Activated naive CD8-positive, alpha-beta T cell treated with anti-CD3 and anti-CD28 coated beads, Interleukin-2, amount 50 U/mL, for 24 hours (primary cell): ENCODE measurements at regions not wholly inside any gene's neighbourhood (a gene's known extent, or its start where the extent isn't known, plus 50 kb on each side); places are given as distances from the start of the nearest gene placed in this dataset.

ENCODE experiments used
- ATAC-seq: fragments of 150-1000 bp; cut with Tn5 transposase; one replicate; pipeline ENCODE4 v1.10.0; 2021
- DNase-seq: peaks from one replicate; pipeline ENCODE4 v3.0.0; 2021
- H3K27ac Mint-ChIP-seq: one replicate; pipeline ENCODE4 v1.8.0; 2021; ENCODE audit warnings: mild to moderate bottlenecking, mixed read lengths
- H3K27me3 Mint-ChIP-seq: one replicate; pipeline ENCODE4 v1.8.0; 2021; ENCODE audit warnings: mixed read lengths
- H3K36me3 Mint-ChIP-seq: one replicate; pipeline ENCODE4 v1.8.0; 2021; ENCODE audit warnings: low read depth, mixed read lengths
- H3K4me1 Mint-ChIP-seq: one replicate; pipeline ENCODE4 v1.8.0; 2021; ENCODE audit warnings: mixed read lengths
- H3K4me3 Mint-ChIP-seq: one replicate; pipeline ENCODE4 v1.8.0; 2021; ENCODE audit warnings: mild to moderate bottlenecking, moderate library complexity, mixed read lengths
- H3K9me3 Mint-ChIP-seq: one replicate; pipeline ENCODE4 v1.8.0; 2021; ENCODE audit warnings: mixed read lengths

DNA sequence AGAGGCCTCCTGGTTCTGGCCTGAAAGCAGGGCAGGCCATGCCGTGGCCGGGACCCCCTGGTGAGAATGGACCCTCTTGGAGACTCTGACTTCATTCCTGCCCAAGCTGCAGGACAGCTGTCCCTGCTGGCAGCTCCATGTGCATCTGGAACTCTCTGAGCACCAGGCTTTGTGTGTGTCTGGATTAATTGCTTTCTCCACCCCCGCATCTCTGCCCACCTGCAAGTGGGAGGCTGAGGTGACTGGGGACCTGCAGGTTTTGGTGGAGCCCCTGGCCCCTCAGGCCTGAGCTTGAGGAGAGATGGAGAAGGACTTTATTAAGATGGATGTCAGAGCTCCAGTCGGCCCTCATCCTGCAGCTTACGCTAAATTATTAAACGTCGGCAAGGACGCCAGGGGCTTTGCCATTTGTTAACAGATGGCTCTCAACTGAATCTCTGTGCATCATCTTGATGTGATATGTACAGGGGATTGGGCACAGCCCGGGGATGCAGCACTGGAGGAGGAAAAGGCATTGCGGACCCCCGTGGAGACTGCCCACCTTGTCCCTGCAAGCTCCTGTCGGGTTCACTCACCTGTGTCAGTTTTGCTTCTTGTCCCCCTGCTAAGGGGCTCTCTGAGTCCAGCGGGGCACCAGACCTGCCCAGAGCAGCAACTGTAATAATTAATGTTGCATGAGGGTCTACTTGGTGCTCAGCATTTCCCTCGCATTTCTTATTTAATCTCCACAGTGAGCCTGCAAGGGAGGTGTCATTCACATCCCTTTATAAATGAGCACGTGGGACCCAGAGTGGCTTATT is 154.1 kb upstream of the RPL38 start:
- ATAC-seq: no peak
- Mint-ChIP-seq H3K4me3 (no peak overlapping the region), H3K4me1 (no peaks in the 10 kb centered on the region), H3K36me3 (no peaks in the 10 kb centered on the region), H3K27me3 (peaks cover 15% of the 10 kb centered on the region), H3K9me3 (no peaks in the 10 kb centered on the region), H3K27ac (no peak overlapping the region)
- DNase-seq: no peak

DNA sequence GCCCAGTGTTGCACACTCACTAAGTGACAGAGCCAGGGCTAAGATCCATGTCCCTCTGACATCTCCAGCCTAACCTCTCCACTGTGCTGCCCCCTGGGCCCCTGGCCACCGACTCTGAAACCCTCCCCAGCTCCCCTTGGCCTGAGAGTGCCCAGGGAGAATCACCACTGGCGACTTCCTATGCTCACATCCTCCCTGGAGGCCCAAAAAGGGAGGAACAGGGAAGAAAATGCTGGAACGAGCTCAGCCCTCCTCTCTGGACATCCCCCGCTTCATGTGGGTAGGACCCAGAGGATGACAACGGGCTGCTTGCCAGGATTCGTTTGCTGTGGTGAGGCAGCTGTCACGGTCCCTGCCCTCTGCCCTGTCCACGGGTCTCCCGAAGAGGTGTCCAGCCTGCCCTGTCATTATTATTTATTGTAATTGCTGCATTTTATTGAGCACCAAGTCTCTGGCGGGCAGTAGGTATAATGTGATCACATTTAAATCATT is 153.5 kb upstream of the RPL38 start:
- H3K27me3 Mint-ChIP-seq: peaks cover 20% of the 10 kb centered on the region
- H3K36me3 Mint-ChIP-seq: no peaks in the 10 kb centered on the region
- no peaks in the 10 kb centered on the region for H3K9me3 Mint-ChIP-seq
- H3K4me1 Mint-ChIP-seq: no peaks in the 10 kb centered on the region
- H3K27ac Mint-ChIP-seq: no peak overlapping the region
- H3K4me3 Mint-ChIP-seq: no peak overlapping the region
- DNase-seq: no peak
- no peak for ATAC-seq

DNA sequence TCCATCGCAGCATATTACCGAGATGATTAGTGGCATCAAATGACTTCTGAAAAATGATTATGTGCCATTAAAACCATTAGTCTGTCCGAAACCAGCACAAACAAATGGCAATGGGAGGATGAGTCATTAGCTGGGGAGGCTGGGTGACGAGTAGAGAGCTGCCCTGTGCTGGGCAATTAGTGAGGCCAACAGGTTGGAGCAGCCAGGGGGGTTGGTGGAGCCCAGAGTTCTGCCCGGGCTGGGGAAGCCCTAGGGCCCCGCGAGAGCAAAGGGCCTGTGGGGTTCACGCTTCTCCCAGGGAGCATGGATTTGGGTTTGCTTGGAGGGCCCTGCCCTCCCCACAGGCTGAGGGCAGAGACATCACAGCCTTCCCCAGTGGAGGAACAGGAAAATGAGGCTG is 152.1 kb upstream of the RPL38 start:
- peaks cover 20% of the 10 kb centered on the region for H3K27me3 Mint-ChIP-seq
- no peaks in the 10 kb centered on the region for H3K9me3 Mint-ChIP-seq
- no peak overlapping the region for H3K4me3 Mint-ChIP-seq
- no peaks in the 10 kb centered on the region for H3K36me3 Mint-ChIP-seq
- DNase-seq (no peak), ATAC-seq (no peak)
- no peaks in the 10 kb centered on the region for H3K4me1 Mint-ChIP-seq
- H3K27ac Mint-ChIP-seq: no peak overlapping the region

DNA sequence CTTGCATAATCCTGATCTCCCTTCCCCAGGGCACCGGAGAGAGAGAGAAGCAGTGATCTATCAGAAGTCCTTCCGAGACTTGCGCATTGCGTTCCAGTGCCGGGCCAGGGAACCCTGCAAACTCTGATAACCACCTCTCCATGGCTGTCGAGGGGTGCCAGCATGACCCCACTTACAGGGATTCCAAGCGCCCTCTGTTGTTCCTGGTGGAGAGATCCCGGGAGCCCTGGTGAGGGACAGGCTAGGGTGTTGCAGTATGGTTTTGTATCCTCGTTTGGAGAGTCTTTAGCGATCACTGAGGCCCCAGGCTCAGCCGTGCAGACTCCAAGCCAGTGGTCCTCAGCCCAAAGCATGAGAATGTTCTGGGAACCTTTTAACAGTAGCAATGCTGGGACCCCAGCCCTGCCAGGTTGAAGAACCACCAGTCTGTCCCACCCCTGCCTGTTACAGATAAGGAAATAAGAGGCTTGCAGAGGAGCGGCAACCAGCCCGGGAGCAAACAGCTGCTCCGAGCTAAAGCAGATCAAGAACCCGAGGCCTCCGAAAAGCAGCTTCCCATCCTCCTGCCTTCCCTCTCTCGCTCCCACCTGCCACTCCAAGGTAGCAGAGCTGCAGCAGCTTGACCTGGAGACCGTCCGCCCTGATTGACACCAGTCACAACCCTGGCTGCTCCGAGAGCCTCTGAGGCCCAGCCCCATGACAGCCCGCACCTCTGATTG is 150.3 kb upstream of the RPL38 start:
- no peak overlapping the region for H3K4me3 Mint-ChIP-seq
- no peak overlapping the region for H3K27ac Mint-ChIP-seq
- H3K36me3 Mint-ChIP-seq: no peaks in the 10 kb centered on the region
- peaks cover 15% of the 10 kb centered on the region for H3K27me3 Mint-ChIP-seq
- no peak for ATAC-seq
- DNase-seq: no peak
- H3K4me1 Mint-ChIP-seq: no peaks in the 10 kb centered on the region
- no peaks in the 10 kb centered on the region for H3K9me3 Mint-ChIP-seq

DNA sequence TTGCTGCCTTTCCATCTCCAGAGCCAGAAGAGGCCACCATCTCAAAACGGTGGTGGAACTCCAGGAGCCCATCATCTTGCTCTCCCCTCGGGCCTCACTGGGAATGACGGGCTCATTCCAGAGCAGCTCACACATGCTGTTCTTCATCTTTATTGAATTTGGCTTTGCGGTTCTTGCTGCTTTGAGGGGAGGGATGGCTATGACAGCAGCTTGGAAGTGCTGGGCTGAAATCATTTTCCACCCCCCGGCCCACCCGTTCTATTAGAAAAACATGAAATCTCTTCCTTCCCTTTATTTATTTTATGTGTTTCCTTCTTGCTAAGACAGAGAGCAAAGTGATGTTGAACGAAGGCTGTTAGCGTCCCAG is 149.8 kb upstream of the RPL38 start:
- no peak for DNase-seq
- no peaks in the 10 kb centered on the region for H3K36me3 Mint-ChIP-seq
- H3K27ac Mint-ChIP-seq: no peak overlapping the region
- no peaks in the 10 kb centered on the region for H3K4me1 Mint-ChIP-seq
- H3K9me3 Mint-ChIP-seq: no peaks in the 10 kb centered on the region
- H3K27me3 Mint-ChIP-seq: peaks cover 15% of the 10 kb centered on the region
- ATAC-seq: no peak
- H3K4me3 Mint-ChIP-seq: no peak overlapping the region

DNA sequence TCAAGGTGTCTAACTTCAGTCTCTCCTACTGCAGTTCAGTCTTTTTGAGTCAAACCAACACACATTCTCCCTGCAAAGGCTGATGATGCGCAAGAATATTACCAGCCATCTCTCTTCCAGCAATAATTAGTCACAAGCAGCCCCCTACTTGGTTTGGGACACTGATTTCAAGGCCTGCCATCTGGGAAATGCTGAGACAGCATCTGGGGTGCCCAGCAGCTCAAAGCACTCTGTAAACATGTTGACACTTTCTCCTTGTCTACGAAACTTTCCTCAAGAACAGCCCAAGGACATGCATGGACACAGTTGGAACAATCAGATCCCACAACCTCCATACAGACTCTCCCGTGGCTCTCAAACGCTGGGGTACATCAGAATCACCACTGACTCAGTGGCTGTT is 149.2 kb upstream of the RPL38 start:
- no peaks in the 10 kb centered on the region for H3K36me3 Mint-ChIP-seq
- DNase-seq (no peak), ATAC-seq (no peak)
- H3K27me3 Mint-ChIP-seq: peaks cover 15% of the 10 kb centered on the region
- no peaks in the 10 kb centered on the region for H3K9me3 Mint-ChIP-seq
- no peak overlapping the region for H3K4me3 Mint-ChIP-seq
- H3K27ac Mint-ChIP-seq: no peak overlapping the region
- H3K4me1 Mint-ChIP-seq: no peaks in the 10 kb centered on the region

DNA sequence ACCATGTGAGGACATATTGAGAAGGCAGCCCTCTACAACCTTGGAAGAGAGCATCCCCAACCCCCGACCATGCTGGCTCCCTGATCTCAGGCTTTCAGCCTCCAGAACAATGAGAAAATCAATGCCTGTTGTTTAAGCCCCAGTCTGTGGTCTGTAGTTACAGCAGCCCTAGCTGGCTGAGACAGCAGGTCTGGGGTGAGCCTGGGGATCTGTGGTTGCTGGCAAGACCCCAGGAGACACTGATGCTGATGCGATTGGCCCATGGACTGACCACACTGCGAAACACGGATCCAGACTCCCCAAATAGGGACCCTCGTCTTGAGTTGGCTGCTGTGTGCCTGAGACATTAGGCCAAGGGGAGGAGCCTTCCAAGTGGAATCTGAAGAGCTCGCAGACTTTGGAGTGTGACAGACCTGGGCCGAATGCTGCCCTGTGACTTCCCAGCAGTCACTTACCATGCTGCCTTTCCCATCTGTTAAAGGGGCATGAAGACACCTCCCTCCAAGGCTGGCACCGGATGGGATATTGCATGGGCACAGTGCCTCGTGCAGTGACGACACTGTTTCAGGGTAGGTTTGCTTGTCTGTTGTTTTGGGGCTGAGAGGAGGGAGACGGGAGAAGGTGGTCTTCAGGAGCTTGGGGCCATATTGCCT is 147.8 kb upstream of the RPL38 start:
- ATAC-seq (no peak), DNase-seq (no peak)
- Mint-ChIP-seq H3K9me3 (no peaks in the 10 kb centered on the region), H3K36me3 (no peaks in the 10 kb centered on the region), H3K4me3 (no peak overlapping the region), H3K27ac (no peak overlapping the region), H3K4me1 (no peaks in the 10 kb centered on the region), H3K27me3 (peaks cover 18% of the 10 kb centered on the region)

DNA sequence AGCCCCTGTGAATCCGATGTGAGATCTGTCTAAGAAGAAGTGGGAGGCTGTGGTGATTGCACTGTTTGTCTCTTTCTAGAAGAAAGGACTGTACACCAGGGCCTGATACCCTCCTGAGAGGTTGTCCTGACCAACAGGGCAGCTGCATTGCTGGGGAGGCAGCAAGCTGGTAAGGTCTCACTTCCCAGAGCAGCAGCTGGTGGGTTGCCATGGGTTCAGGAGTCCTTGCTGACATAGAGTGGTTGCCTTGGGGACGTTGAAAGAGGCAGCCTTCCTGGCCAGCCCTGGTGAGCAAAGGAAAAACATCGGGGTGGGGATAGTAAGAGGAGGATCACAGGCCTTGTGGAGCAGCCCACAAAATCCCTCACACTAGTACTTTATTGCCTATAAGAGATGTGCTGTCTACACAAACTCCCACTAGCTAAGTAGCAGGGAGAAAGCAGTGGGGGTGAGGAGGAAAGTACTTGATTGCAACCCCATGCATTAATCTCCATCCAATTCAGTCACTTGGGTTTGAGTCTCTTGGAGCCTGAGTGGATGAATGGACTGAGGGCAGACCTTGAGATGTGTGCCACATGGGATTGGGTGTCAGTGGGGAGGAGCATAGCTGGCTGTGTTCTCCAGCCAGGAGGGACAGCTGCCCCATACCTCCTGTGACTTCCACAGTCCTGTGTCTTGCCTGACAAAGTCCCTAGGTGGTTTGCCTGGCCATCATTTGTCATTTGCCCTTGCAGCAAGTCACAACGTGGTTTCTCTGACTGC is 143.8 kb upstream of the RPL38 start:
- no peak overlapping the region for H3K4me3 Mint-ChIP-seq
- ATAC-seq (no peak), DNase-seq (no peak)
- H3K9me3 Mint-ChIP-seq: no peaks in the 10 kb centered on the region
- no peak overlapping the region for H3K27ac Mint-ChIP-seq
- H3K4me1 Mint-ChIP-seq: no peaks in the 10 kb centered on the region
- peaks cover 10% of the 10 kb centered on the region for H3K27me3 Mint-ChIP-seq
- no peaks in the 10 kb centered on the region for H3K36me3 Mint-ChIP-seq

DNA sequence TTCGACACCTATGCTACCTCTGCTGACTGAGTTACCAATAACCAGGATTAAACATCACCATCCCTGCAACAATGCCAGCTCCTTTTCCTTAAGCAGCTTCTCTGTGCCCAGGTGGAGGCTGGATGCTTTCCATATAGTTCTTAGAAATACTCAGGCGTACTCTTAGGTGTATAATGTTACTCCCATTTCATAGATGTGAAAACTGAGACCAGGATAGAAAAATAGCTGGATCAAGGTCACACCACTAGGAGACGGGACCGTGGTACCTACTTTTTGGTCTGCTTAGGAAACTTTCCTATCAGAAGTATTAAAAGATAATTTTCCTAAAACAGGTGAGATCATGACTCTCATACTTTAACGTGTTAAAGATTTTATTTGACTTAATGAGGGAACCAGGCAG is 141.7 kb upstream of the RPL38 start:
- H3K27me3 Mint-ChIP-seq: peaks cover 9% of the 10 kb centered on the region
- H3K9me3 Mint-ChIP-seq: no peaks in the 10 kb centered on the region
- no peak overlapping the region for H3K27ac Mint-ChIP-seq
- no peaks in the 10 kb centered on the region for H3K4me1 Mint-ChIP-seq
- ATAC-seq: no peak
- H3K4me3 Mint-ChIP-seq: no peak overlapping the region
- DNase-seq: no peak
- H3K36me3 Mint-ChIP-seq: no peaks in the 10 kb centered on the region

DNA sequence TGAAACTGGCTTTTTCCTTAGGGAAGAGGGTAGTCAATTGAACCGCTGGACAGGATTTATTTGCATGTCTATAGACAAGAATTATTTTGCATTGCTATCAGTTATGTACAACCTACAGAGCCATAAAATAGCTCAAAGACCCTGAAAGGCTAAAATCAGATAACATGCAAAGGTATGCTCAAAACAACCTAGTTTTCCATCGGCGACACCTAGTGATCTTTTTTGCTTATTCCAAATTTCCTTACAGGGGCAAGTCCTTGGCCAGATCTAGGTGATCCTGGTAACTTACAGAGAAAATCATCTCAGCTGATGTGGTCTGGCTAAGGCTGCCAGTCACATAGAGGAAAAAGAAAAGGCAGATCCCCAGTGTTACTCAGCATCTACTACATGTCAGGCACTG is 141.2 kb upstream of the RPL38 start:
- DNase-seq: no peak
- H3K4me1 Mint-ChIP-seq: no peaks in the 10 kb centered on the region
- no peaks in the 10 kb centered on the region for H3K36me3 Mint-ChIP-seq
- peaks cover 9% of the 10 kb centered on the region for H3K27me3 Mint-ChIP-seq
- ATAC-seq: no peak
- no peak overlapping the region for H3K27ac Mint-ChIP-seq
- no peak overlapping the region for H3K4me3 Mint-ChIP-seq
- H3K9me3 Mint-ChIP-seq: no peaks in the 10 kb centered on the region

DNA sequence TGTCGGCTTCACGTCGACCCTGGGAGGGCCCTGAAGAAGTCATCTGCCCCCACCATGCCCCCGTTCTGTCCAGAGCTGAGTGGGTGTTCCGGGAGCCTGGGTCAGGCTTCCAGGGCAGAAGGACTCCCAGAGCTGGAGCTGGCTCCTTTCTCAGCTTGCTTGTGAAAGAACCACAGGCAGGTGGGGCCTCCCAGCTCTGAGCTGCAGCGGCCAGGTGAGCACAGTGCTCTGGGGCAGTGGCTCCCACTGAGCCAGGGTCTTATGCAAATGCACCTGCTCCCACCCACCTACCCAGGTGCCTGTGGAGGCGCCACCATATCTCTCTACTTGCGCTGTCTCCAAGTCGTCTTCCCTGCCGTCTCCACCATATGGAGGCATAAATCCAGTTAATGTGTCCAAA is 140.0 kb upstream of the RPL38 start:
- no peak overlapping the region for H3K4me3 Mint-ChIP-seq
- no peak for DNase-seq
- ATAC-seq: no peak
- no peak overlapping the region for H3K27ac Mint-ChIP-seq
- H3K27me3 Mint-ChIP-seq: peaks cover 9% of the 10 kb centered on the region
- no peaks in the 10 kb centered on the region for H3K9me3 Mint-ChIP-seq
- H3K4me1 Mint-ChIP-seq: no peaks in the 10 kb centered on the region
- no peaks in the 10 kb centered on the region for H3K36me3 Mint-ChIP-seq

DNA sequence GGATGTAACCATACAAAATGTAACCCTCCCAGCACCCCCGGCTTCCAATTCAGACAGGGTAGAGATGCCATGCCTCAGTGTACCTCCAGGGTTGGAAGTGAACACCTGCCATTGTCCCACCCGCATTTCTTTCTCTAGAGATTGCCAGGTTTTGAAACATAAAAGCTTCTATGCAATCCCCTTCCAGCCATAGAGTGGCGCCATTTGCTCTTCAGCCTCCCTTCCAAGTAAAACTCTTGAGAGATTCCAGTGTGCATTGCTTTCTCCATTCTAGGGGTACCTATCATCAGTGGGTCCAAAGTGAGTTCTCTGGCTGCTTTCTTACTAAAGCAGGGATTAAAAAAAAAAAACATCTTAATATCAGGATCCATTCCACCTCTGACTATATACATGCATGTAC is 133.1 kb upstream of the RPL38 start:
- H3K4me3 Mint-ChIP-seq: no peak overlapping the region
- ATAC-seq (no peak), DNase-seq (no peak)
- H3K9me3 Mint-ChIP-seq: no peaks in the 10 kb centered on the region
- H3K36me3 Mint-ChIP-seq: no peaks in the 10 kb centered on the region
- peaks cover 3% of the 10 kb centered on the region for H3K27me3 Mint-ChIP-seq
- no peaks in the 10 kb centered on the region for H3K4me1 Mint-ChIP-seq
- H3K27ac Mint-ChIP-seq: no peak overlapping the region

DNA sequence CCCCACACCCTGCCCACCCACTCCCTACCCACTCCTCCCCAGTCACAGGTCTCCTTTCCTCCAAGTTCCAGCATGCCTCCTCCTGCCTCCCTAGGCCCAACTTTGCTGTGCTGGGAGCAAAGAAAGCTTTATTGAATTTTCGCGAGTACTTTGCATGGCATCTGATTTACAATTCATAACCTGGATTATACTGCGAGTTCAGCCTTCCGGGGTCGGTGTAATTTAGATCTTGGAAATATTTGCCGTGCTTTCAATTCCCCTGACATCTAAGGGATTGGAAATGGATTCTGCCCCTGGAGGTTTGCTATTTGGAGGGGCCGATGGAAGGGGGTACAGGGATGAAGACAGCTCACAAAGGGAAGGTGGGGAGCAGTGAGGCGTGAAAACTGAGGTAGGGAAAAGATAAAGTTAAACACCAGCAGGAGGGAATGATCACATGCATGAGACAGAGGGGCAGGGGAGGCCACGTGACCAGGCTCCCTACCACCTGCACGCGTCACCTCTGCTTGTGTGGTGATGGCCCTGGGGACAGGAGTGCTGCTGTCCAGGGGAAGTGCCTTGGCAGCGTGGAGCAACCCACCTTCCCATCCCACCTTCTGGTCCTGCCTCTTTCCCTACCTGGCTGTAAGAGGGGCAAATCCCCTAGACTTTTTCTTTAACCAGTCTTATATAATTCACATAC is 132.3 kb upstream of the RPL38 start:
- no peaks in the 10 kb centered on the region for H3K9me3 Mint-ChIP-seq
- H3K36me3 Mint-ChIP-seq: no peaks in the 10 kb centered on the region
- no peaks in the 10 kb centered on the region for H3K27me3 Mint-ChIP-seq
- no peak for ATAC-seq
- DNase-seq: no peak
- no peak overlapping the region for H3K27ac Mint-ChIP-seq
- H3K4me3 Mint-ChIP-seq: no peak overlapping the region
- no peaks in the 10 kb centered on the region for H3K4me1 Mint-ChIP-seq

DNA sequence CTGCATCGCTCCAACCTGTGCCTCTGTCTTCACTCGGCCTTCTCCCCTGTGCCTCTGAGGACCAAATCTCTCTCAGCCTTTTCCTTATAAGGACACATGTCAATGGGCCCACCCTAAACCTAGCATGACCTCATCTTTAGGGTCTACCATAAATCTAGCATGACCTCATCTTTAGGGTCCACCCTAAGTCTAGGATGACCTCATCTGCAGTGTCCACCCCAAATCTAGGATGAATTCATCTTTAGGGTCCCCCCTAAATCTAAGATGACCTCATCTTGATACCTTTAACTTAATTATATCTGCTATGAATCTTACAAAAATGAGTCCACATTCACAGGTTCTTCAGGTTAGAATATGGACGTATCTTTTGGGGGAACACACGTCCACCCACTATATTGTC is 131.1 kb upstream of the RPL38 start:
- Mint-ChIP-seq H3K36me3 (no peaks in the 10 kb centered on the region), H3K27me3 (no peaks in the 10 kb centered on the region), H3K4me3 (no peak overlapping the region), H3K9me3 (no peaks in the 10 kb centered on the region), H3K4me1 (no peaks in the 10 kb centered on the region), H3K27ac (no peak overlapping the region)
- ATAC-seq (no peak), DNase-seq (no peak)
